Tibial nerve (tissue), 4 donors: ENCODE measurements at regions not wholly inside any gene's neighbourhood (a gene's known extent, or its start where the extent isn't known, plus 50 kb on each side); places are given as distances from the start of the nearest gene placed in this dataset.

ENCODE experiments used
- CTCF ChIP-seq, 5 experiments: fragments of 200-600 bp in 3 of 5; fragments of 450-650 bp in 2 of 5; sonication (generic) in 3 of 5; IDR thresholded peaks; one replicate each; pipeline ENCODE4 v1.5.1; 2016 to 2019; ENCODE audit warnings: antibody characterized with exemption in 5 of 5, mild to moderate bottlenecking in 3 of 5, moderate library complexity in 2 of 5
- EP300 ChIP-seq, 2 donors: sonication (generic); formaldehyde crosslinking; IDR thresholded peaks; one replicate each; pipeline ENCODE4 v1.6.1; 2017; ENCODE audit warnings: antibody characterized with exemption in 2 of 2, mild to moderate bottlenecking in 1 of 2
- POLR2A ChIP-seq, 2 donors: fragments of 450-650 bp; IDR thresholded peaks; one replicate each; pipeline ENCODE4 v1.6.1; 2017; ENCODE audit warnings: antibody characterized with exemption in 2 of 2, mild to moderate bottlenecking in 2 of 2, moderate library complexity in 2 of 2

- TF ChIP-seq POLR2A (IDR thresholded peaks at IDR 0.05) (no peak), CTCF (IDR thresholded peaks at IDR 0.05) (no peak), EP300 (IDR thresholded peaks at IDR 0.05) (no peak)
These were observed 66.4 kb upstream of the SIRPA start for GRCh38 chr20:1828786-1829131.
